ENCODE measurements at regions not wholly inside any gene's neighbourhood (a gene's known extent, or its start where the extent isn't known, plus 50 kb on each side); places are given as distances from the start of the nearest gene placed in this dataset.

GRCh38 chr5:3186736-3187405 lies 408.8 kb upstream of the IRX1 start (continued):
- no peak for TF ChIP-seq FOSL1 (IDR thresholded peaks at IDR 0.05; ENCODE audit: insufficient read depth, low read depth, low read length)
